Fibroblast of gingiva (primary cell): ENCODE measurements at regions not wholly inside any gene's neighbourhood (a gene's known extent, or its start where the extent isn't known, plus 50 kb on each side); places are given as distances from the start of the nearest gene placed in this dataset.
"Not testable (repeated sequence)": the region's sequence is repeated elsewhere in the genome, so short reads cannot be mapped to it uniquely, and the experiment has no call there.

Experiments used
- DNase-seq: peaks from one replicate; pipeline ENCODE4 v3.0.0-alpha.2; 2011; ENCODE audit warnings: low read depth

GRCh38 chr5:159503236-159503635 is 172.9 kb upstream of the IL12B start:
- no peak for DNase-seq

- DNase-seq = peak; percentile 9
Measured at GRCh38 chr5:159504106-159504856, 174.0 kb upstream of the IL12B start.

GRCh38 chr5:159504857-159505304 is 174.6 kb upstream of the IL12B start:
- DNase-seq = peak; percentile 49

GRCh38 chr5:159507055-159507454 is 176.8 kb upstream of the IL12B start:
- no peak for DNase-seq

- DNase-seq = no peak
Measured at GRCh38 chr5:159507661-159508060, 177.4 kb upstream of the IL12B start.

GRCh38 chr5:159508344-159508743 is 178.1 kb upstream of the IL12B start:
- no peak for DNase-seq

- no peak for DNase-seq
Measured at GRCh38 chr5:159509002-159509660, 178.8 kb upstream of the IL12B start.

- DNase-seq = peak; percentile 91
Measured at GRCh38 chr5:159510282-159510681, 180.0 kb upstream of the IL12B start.

GRCh38 chr5:159511570-159511969 is 181.3 kb upstream of the IL12B start:
- peak; percentile 33 for DNase-seq

- DNase-seq = no peak
Measured at GRCh38 chr5:159512064-159512463, 181.8 kb upstream of the IL12B start.

GRCh38 chr5:159514229-159514810 is 184.0 kb upstream of the IL12B start:
- no peak for DNase-seq

GRCh38 chr5:159515197-159515596 is 184.9 kb upstream of the IL12B start:
- no peak for DNase-seq

- DNase-seq = peak; percentile 44
Measured at GRCh38 chr5:159515909-159516415, 185.7 kb upstream of the IL12B start.

- DNase-seq = peak; percentile 51
Measured at GRCh38 chr5:159518371-159518770, 188.1 kb upstream of the IL12B start.

GRCh38 chr5:159519365-159519764 is 189.1 kb upstream of the IL12B start:
- DNase-seq = peak; percentile 3

- DNase-seq = no peak
Measured at GRCh38 chr5:159522841-159523240, 192.6 kb upstream of the IL12B start.

GRCh38 chr5:159524279-159524678 is 194.0 kb upstream of the IL12B start:
- not testable (repeated sequence) for DNase-seq

- DNase-seq = peak; percentile 19
Measured at GRCh38 chr5:159525117-159525516, 194.8 kb upstream of the IL12B start.

GRCh38 chr5:159527546-159528254 is 197.4 kb upstream of the IL12B start:
- DNase-seq = no peak

GRCh38 chr5:159531554-159532105 is 201.3 kb upstream of the IL12B start:
- DNase-seq = no peak

GRCh38 chr5:159533197-159533596 is 202.9 kb upstream of the IL12B start:
- DNase-seq = peak; percentile 73

GRCh38 chr5:159536166-159536565 is 205.9 kb upstream of the IL12B start:
- DNase-seq = no peak
